Amygdala (tissue), 56 donors: ENCODE measurements at regions not wholly inside any gene's neighbourhood (a gene's known extent, or its start where the extent isn't known, plus 50 kb on each side); places are given as distances from the start of the nearest gene placed in this dataset.

Experiments used
- DNase-seq, 56 donors: peaks; one replicate each; lab custom pipeline; 2025; lab: John Stamatoyannopoulos, UW

DNA sequence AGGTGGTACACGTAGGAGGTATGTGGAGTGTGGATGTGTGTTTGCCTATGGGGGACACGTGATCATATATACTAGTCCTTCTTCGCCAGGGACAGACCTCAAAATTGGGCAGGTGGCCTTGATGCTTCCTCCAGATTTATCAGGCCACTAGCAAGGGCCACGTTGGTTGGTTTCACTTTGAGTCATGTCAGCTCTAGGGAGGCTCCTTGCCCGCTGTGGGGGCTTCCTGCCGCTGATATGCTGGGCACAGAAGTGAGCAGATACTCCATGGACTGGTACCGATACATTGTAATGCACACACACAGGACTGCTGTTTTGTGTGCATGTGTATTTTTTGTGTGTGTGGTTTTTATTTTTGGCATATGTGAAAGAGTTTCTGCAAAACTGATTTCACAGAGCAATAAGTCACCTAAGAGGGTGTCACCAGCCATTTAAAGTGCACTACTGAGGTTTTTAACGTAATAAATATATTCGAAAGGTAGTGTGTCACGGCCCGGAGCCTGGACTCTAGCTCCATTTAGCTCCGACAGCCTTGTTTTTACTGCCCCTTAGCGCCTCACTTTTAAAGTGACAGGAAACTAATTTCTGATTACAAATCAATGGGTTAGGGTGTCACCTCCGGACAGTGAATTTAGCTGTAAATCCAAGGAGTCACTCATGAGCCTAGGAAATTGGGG, 605.5 kb upstream of the SALL1 start:
- peak in 4 of 56 donors; percentile 1 to 9 (median 3) for DNase-seq

DNA sequence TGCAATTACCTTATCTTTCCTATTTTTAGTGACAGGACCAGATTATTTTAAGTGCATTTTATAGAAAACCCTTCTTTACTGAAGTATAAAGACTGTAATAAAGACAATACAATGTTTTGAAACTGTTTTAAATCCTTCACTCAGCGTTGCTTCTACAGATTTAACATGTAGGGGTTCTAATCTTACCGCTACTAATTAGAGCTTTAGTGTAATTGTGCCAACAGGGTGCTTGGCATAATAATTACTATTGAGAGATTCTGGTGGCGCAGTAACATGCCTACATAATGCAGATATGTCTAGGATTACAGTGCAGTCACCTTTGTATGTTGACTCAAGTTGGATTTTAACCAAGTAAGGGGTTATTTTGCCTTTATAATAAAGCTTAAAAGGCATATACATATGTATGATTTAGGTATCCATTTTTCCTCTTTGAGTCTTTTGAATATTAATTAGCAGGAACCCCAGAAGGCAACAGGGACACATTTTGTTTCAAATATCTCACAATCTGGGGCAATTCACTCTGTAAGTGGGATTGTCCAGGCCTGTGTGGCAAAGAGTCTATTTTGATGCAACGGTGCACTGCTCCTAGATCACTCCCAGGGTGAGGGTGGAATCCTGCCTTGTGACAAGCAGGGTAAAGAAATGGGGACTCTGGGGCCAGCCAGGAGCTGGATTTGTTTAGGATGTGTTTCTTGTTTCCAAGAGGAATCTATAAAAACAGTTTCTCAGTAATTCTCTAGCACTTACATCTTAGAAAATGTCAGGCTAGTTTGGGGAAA, 604.7 kb upstream of the SALL1 start:
- DNase-seq = no peak

DNA sequence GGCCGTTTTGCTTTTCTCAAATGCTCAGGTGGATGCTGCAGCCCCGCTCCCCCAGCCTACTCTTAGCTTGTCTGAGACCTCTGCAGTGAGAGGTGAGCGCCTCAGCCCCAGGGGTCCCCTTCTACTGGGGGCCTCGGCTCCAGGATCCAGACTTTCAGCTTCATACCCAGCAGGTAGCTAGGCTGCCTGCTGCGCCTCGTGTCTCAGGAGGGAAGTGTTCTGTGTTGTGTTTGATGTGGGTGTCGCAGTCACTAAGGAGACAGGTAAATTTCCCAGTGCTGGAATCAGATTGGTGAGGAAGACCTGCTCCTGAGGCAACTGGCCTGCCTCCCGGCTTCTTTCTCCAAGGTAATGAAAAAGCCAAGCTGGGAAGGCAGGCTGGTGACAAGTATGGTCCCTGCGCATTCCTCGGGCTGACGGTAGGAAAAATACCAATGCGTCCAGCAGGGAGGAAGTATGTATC, 604.0 kb upstream of the SALL1 start:
- peak in 1 of 56 donors; percentile 0 for DNase-seq

DNA sequence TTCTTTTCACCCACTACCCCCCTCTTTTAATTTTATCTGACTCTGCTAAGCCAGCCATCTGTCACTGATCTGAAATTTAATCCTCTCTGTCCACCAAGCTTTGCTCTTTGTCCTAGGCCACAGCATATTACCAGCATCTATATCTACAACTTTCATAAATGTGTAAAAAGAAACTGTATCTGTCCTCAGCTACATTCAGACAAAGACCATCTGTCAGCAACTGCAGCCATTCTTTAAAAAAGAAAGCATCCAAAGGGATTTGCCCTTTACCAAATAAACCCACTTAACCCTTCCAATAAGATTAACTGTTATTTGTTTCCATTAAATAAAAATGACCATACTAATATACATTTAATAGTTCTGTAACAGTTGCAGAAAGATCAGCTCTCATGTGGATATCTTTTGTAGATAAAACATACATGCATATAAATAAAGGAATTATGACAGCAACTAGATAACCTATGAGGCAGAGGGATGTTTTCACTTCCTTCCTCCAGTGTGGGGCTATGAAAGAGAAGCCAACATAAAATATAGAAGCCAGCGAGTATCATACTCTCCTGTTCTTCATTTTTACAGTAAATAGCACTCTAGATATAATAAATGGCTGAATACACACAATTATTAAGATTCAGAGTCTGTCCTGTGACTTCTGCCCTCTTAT, 602.5 kb upstream of the SALL1 start:
- no peak for DNase-seq

DNA sequence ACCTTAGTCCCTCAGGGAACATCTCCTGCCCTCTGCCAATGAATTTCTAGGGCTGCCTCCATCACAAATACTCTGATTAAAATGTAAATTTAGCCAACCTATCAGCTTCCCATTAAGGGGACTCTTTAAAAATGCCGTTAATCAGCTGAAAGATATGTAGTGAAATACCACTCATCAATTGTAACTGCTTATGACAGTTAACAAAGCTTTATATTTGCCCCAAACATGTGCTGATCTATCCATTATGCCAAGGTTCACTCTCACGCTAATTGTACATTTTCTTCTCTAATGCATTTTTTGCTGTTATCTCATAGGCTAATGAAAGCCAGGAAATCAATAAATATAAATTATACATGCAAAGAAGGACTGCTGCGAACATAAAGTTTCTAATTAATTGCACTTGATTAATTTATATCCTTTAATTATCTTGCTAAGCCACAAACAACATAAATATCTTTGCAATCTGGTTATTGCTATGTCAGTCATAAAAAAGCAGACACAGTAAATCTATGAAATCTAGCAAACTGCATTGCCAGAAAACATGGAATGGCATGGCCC, 601.4 kb upstream of the SALL1 start:
- DNase-seq = no peak

DNA sequence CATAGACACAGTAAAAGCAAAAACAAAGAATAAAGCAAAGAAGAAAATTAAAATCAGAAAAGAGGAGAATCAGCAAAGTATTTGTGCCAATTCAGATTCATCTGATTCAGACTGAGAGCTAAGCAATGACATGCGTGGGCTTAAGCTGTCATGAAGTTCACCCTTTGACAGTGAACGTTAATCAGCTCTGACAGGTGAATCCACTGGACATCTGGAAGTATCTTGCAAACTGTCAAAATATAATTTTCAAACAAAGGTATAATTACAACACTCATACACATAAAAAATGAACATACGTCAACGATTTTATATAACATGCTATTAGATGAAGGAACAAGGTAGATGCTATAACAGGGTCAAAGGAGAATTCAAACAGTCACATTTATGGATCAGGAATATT, 596.3 kb upstream of the SALL1 start:
- DNase-seq = no peak

GRCh38 chr16:51734220-51734619, 583.1 kb upstream of the SALL1 start:
- DNase-seq = no peak

DNA sequence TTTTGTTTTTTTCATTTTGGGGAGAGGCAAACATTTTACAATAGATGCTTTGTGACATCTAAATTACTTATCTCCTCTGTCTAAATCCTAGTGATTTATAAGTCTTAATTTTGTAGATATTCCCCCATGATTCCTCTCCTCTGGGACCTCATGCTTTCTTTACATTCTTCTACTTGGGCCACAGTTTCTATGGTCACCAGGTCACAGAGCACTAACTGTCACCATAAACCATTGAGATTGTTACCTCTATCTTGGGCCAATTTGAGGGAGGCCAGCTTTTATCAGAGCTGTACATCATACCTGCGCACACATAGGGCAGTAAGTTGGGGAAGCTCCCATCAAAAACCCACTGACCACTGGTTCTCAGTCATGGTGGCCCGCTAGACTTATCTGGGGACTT, 582.1 kb upstream of the SALL1 start:
- no peak for DNase-seq

GRCh38 chr16:51731160-51731559, 580.1 kb upstream of the SALL1 start:
- no peak for DNase-seq

GRCh38 chr16:51723036-51723724, 572.1 kb upstream of the SALL1 start:
- no peak for DNase-seq

DNA sequence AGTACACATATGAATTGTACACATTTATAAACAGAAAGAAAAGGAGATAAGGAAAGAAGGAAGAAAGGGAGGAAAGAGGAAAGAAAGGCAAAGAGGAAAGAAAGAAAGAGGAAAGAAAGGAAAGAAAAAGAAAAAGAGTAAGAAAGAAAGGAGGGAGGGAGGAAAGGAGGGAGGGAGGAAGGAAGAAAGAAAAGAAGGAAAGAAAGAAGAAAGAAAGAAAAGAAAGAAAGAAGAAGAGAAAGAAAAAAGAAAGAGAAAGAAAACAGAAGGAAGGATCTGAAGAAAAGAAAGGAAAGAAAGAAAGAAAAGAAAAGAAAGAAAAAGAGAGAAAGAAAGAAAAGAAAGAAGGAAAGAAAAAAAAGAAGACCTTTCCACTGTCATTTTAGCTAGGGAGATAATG, 571.4 kb upstream of the SALL1 start:
- DNase-seq = no peak

GRCh38 chr16:51719376-51719775, 568.3 kb upstream of the SALL1 start:
- no peak for DNase-seq

- no peak for DNase-seq
Observed at GRCh38 chr16:51716195-51716594, 565.1 kb upstream of the SALL1 start.

GRCh38 chr16:51713502-51713901, 562.4 kb upstream of the SALL1 start:
- DNase-seq = no peak

- no peak for DNase-seq
Observed at GRCh38 chr16:51710905-51711563, 560.0 kb upstream of the SALL1 start.

- DNase-seq = no peak
Observed at GRCh38 chr16:51710186-51710585, 559.1 kb upstream of the SALL1 start.

- no peak for DNase-seq
Observed at GRCh38 chr16:51708861-51709260, 557.8 kb upstream of the SALL1 start.

- no peak for DNase-seq
Observed at GRCh38 chr16:51707666-51708065, 556.6 kb upstream of the SALL1 start.

- DNase-seq = no peak
Observed at GRCh38 chr16:51705142-51705541, 554.1 kb upstream of the SALL1 start.

GRCh38 chr16:51701025-51701424, 550.0 kb upstream of the SALL1 start:
- DNase-seq = no peak
